GM23248 (cell line): ENCODE measurements at regions not wholly inside any gene's neighbourhood (a gene's known extent, or its start where the extent isn't known, plus 50 kb on each side); places are given as distances from the start of the nearest gene placed in this dataset.

Experiments used
- EZH2 ChIP-seq: fragments of 200-600 bp; sonication (generic); IDR thresholded peaks from 2 replicates; pipeline ENCODE4 v1.6.1; 2018; ENCODE audit warnings: antibody characterized with exemption, mild to moderate bottlenecking; ENCODE audit not compliant: insufficient read depth, poor library complexity, severe bottlenecking
- EZH2phosphoT487 ChIP-seq: fragments of 200-600 bp; sonication (generic); IDR thresholded peaks from 2 replicates; pipeline ENCODE4 v1.6.1; 2018; ENCODE audit warnings: antibody characterized with exemption, moderate library complexity, mild to moderate bottlenecking, low read depth; ENCODE audit not compliant: insufficient read depth

DNA sequence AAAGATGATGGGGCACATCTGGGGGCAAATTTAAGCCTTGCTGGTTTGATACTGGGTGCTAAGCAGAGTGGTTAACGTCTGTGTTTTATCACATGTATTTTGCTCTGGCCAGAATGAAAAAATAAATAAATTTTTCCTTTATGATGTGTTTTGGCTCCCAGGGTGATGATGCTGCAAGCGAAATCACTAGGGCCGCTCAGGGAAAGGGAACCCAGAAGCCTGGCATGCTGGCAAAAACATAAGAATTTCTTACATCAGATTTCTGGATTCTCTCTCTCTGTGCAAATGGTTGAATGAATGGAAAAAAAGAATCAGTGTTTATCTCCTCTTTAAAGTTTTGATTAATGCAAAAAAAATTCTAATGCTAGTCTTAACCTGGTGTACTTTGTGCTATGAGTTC, 1975.2 kb upstream of the C9orf72 start:
- TF ChIP-seq EZH2 (no peak), EZH2phosphoT487 (no peak)
